ENCODE measurements at regions not wholly inside any gene's neighbourhood (a gene's known extent, or its start where the extent isn't known, plus 50 kb on each side); places are given as distances from the start of the nearest gene placed in this dataset.

- H3K27me3 ChIP-seq (ENCODE audit: insufficient read depth in 3 of 3, low read length in 2 of 3): no peaks in the 10 kb centered on the region
- H3K9me3 ChIP-seq: peaks cover 9% of the 10 kb centered on the region
- no peak overlapping the region for H3K27ac ChIP-seq
- no peak overlapping the region for H3K4me3 ChIP-seq
- no peak for TF ChIP-seq CTCF (IDR thresholded peaks at IDR 0.05)
- intact Hi-C loops (cut with DNase I): no loop called here
- H3K4me1 ChIP-seq: no peaks in the 10 kb centered on the region
- H3K36me3 ChIP-seq (ENCODE audit: insufficient read depth in 1 of 2, low read depth in 1 of 2): no peaks in the 10 kb centered on the region
- no peak for DNase-seq
- ATAC-seq: no peak
- 75 to 80% (median 79%) methylated on average over 1 of the region's 1 CpG for WGBS, 3 donors
Measured at GRCh38 chr12:72790273-72790672, 518.1 kb downstream of the TRHDE start.

GRCh38 chr12:72792889-72793288 is 520.7 kb downstream of the TRHDE start:
- DNase-seq (no peak), ATAC-seq (no peak)
- Histone ChIP-seq H3K9me3 (peaks cover 9% of the 10 kb centered on the region), H3K27ac (no peak overlapping the region), H3K4me3 (no peak overlapping the region), H3K36me3 (ENCODE audit: insufficient read depth in 1 of 2, low read depth in 1 of 2) (no peaks in the 10 kb centered on the region), H3K27me3 (ENCODE audit: insufficient read depth in 3 of 3, low read length in 2 of 3) (no peaks in the 10 kb centered on the region), H3K4me1 (no peaks in the 10 kb centered on the region)
- TF ChIP-seq CTCF (IDR thresholded peaks at IDR 0.05): no peak
- intact Hi-C loops (cut with DNase I): no loop called here
- WGBS, 3 donors: 93 to 95% (median 94%) methylated on average over 3 of the region's 3 CpGs

GRCh38 chr12:72793796-72794195 is 521.6 kb downstream of the TRHDE start:
- H3K27me3 ChIP-seq (ENCODE audit: insufficient read depth in 3 of 3, low read length in 2 of 3): no peaks in the 10 kb centered on the region
- H3K4me1 ChIP-seq: no peaks in the 10 kb centered on the region
- intact Hi-C loops (cut with DNase I): no loop called here
- ATAC-seq (no peak), DNase-seq (no peak)
- no peak overlapping the region for H3K4me3 ChIP-seq
- no peak overlapping the region for H3K27ac ChIP-seq
- peaks cover 9% of the 10 kb centered on the region for H3K9me3 ChIP-seq
- H3K36me3 ChIP-seq (ENCODE audit: insufficient read depth in 1 of 2, low read depth in 1 of 2): no peaks in the 10 kb centered on the region
- TF ChIP-seq CTCF (IDR thresholded peaks at IDR 0.05): no peak
- 82 to 97% (median 85%) methylated on average over 1 of the region's 1 CpG for WGBS, 3 donors

- intact Hi-C loops (cut with DNase I): no loop called here
- Histone ChIP-seq H3K9me3 (no peaks in the 10 kb centered on the region), H3K4me3 (no peak overlapping the region), H3K4me1 (no peaks in the 10 kb centered on the region), H3K27ac (no peak overlapping the region), H3K36me3 (ENCODE audit: insufficient read depth in 1 of 2, low read depth in 1 of 2) (no peaks in the 10 kb centered on the region), H3K27me3 (ENCODE audit: insufficient read depth in 3 of 3, low read length in 2 of 3) (no peaks in the 10 kb centered on the region)
- ATAC-seq (no peak), DNase-seq (no peak)
- no peak for TF ChIP-seq CTCF (IDR thresholded peaks at IDR 0.05)
Measured at GRCh38 chr12:72815421-72815820, 543.3 kb downstream of the TRHDE start.

GRCh38 chr12:72828662-72829324 is 556.6 kb downstream of the TRHDE start:
- Histone ChIP-seq H3K27ac (no peak overlapping the region), H3K4me3 (no peak overlapping the region), H3K36me3 (ENCODE audit: insufficient read depth in 1 of 2, low read depth in 1 of 2) (no peaks in the 10 kb centered on the region), H3K27me3 (ENCODE audit: insufficient read depth in 3 of 3, low read length in 2 of 3) (no peaks in the 10 kb centered on the region), H3K4me1 (no peaks in the 10 kb centered on the region), H3K9me3 (no peaks in the 10 kb centered on the region)
- ATAC-seq: no peak
- intact Hi-C loops (cut with DNase I): no loop called here
- no peak for TF ChIP-seq CTCF (IDR thresholded peaks at IDR 0.05)
- WGBS, 3 donors: 86 to 92% (median 91%) methylated on average over 2 of the region's 2 CpGs
- DNase-seq: no peak

Measured in psoas muscle (tissue), 7 donors.